Natural killer cell (primary cell): ENCODE measurements at regions not wholly inside any gene's neighbourhood (a gene's known extent, or its start where the extent isn't known, plus 50 kb on each side); places are given as distances from the start of the nearest gene placed in this dataset.

Source experiments
- ATAC-seq, 3 donors: fragments of 150-1000 bp in 2 of 3; fragments of 200-7000 bp in 1 of 3; cut with Tn5 transposase; 1 replicate in 1 of 3; 2 replicates in 2 of 3; pipeline ENCODE4 v1.10.0; 2021; ENCODE audit warnings: mild to moderate bottlenecking in 2 of 3, moderate library complexity in 2 of 3
- DNase-seq, 2 donors: peaks; one replicate each; pipeline versions ENCODE4 v3.0.0 to v3.0.0-alpha.2; 2013 to 2021; ENCODE audit warnings: mixed read lengths in 1 of 2
- H3K27ac ChIP-seq: one replicate; pipeline ENCODE4 v1.5.1; 2013; ENCODE audit warnings: mild to moderate bottlenecking, low read length
- H3K27me3 ChIP-seq: one replicate; pipeline ENCODE4 v1.6.1; 2013; ENCODE audit warnings: low read length; ENCODE audit not compliant: control insufficient read depth, insufficient read depth
- H3K36me3 ChIP-seq: one replicate; pipeline ENCODE4 v1.6.1; 2013; ENCODE audit warnings: low read length; ENCODE audit not compliant: control insufficient read depth, insufficient read depth
- H3K4me1 ChIP-seq: one replicate; pipeline ENCODE4 v1.6.1; 2013; ENCODE audit warnings: low read length; ENCODE audit not compliant: control insufficient read depth, insufficient read depth
- H3K4me3 ChIP-seq: one replicate; pipeline ENCODE4 v1.5.1; 2013; ENCODE audit warnings: low read length
- H3K9me3 ChIP-seq: one replicate; pipeline ENCODE4 v1.6.1; 2013; ENCODE audit warnings: low read length; ENCODE audit not compliant: control insufficient read depth, insufficient read depth
- H3K27ac Mint-ChIP-seq, 2 donors: one replicate each; pipeline ENCODE4 v1.8.0; 2022; ENCODE audit warnings: mild to moderate bottlenecking in 2 of 2, mixed read lengths in 2 of 2, moderate library complexity in 1 of 2
- H3K27me3 Mint-ChIP-seq, 2 donors: one replicate each; pipeline ENCODE4 v1.8.0; 2022; ENCODE audit warnings: low read depth in 2 of 2, mixed read lengths in 2 of 2
- H3K36me3 Mint-ChIP-seq: one replicate; pipeline ENCODE4 v1.8.0; 2022; ENCODE audit warnings: mixed read lengths
- H3K4me1 Mint-ChIP-seq, 2 donors: one replicate each; pipeline ENCODE4 v1.8.0; 2022; ENCODE audit warnings: mixed read lengths in 2 of 2
- H3K4me3 Mint-ChIP-seq: one replicate; pipeline ENCODE4 v1.8.0; 2022; ENCODE audit warnings: mild to moderate bottlenecking, moderate library complexity, mixed read lengths
- H3K9me3 Mint-ChIP-seq, 2 donors: one replicate each; pipeline ENCODE4 v1.8.0; 2022; ENCODE audit warnings: mixed read lengths in 2 of 2
- CTCF ChIP-seq: fragments of 200-600 bp; IDR thresholded peaks from one replicate; pipeline ENCODE4 v1.8.0; 2022; ENCODE audit warnings: antibody characterized with exemption
- whole genome bisulfite sequencing: methylation state at CpG from one replicate; pipeline ENCODE4 v1.1.7; 2013; ENCODE audit warnings: missing lambda C conversion rate; ENCODE audit not compliant: insufficient coverage; 5-methylcytosine and 5-hydroxymethylcytosine counted together
- intact Hi-C: fragments of 100-400 bp; cut with micrococcal nuclease; formaldehyde crosslinking; loops from one replicate; pipeline ENCODE4 v1.14.2; 2022

GRCh38 chr5:143674469-143674786 is 137.5 kb upstream of the HMHB1 start:
- intact Hi-C loops = no loop called here
- no peak overlapping the region for H3K27ac ChIP-seq

GRCh38 chr5:143673676-143674468 is 138.1 kb upstream of the HMHB1 start:
- WGBS = 83% methylated on average over 1 of the region's 3 CpGs
- Histone ChIP-seq H3K36me3 (no peaks in the 10 kb centered on the region), H3K9me3 (peaks cover 3% of the 10 kb centered on the region), H3K27me3 (no peaks in the 10 kb centered on the region), H3K27ac (no peak overlapping the region), H3K4me1 (no peaks in the 10 kb centered on the region), H3K4me3 (no peak overlapping the region)
- peaks cover 0 to 10% of the 10 kb centered on the region in 2 donors for H3K27me3 Mint-ChIP-seq
- TF ChIP-seq CTCF = no peak
- ATAC-seq (no peak), DNase-seq (no peak)
- H3K4me3 Mint-ChIP-seq = no peak overlapping the region
- peaks cover 8% of the 10 kb centered on the region for H3K36me3 Mint-ChIP-seq
- intact Hi-C loops = no loop called here
- peaks cover 0 to 2% of the 10 kb centered on the region in 2 donors for H3K9me3 Mint-ChIP-seq
- no peak overlapping the region for H3K27ac Mint-ChIP-seq
- no peaks in the 10 kb centered on the region for H3K4me1 Mint-ChIP-seq

More at GRCh38 chr5:143674469-143674786, 137.5 kb upstream of the HMHB1 start:
- no peak overlapping the region for H3K4me3 Mint-ChIP-seq
- peaks cover 8% of the 10 kb centered on the region for H3K36me3 Mint-ChIP-seq
- peaks cover 0 to 2% of the 10 kb centered on the region in 2 donors for H3K9me3 Mint-ChIP-seq
- no peak for DNase-seq
- WGBS = 100% methylated on average over 2 of the region's 2 CpGs
- Histone ChIP-seq H3K4me3 (no peak overlapping the region), H3K4me1 (no peaks in the 10 kb centered on the region), H3K27me3 (no peaks in the 10 kb centered on the region), H3K36me3 (no peaks in the 10 kb centered on the region), H3K9me3 (peaks cover 3% of the 10 kb centered on the region)
- H3K27me3 Mint-ChIP-seq = peaks cover 0 to 10% of the 10 kb centered on the region in 2 donors
- no peak for ATAC-seq
- no peaks in the 10 kb centered on the region for H3K4me1 Mint-ChIP-seq
- H3K27ac Mint-ChIP-seq = no peak overlapping the region
- no peak for TF ChIP-seq CTCF

- H3K4me3 Mint-ChIP-seq = no peak overlapping the region
- peaks cover 3% of the 10 kb centered on the region for H3K9me3 ChIP-seq
- H3K27ac Mint-ChIP-seq = no peak overlapping the region
- no peaks in the 10 kb centered on the region for H3K27me3 ChIP-seq
- intact Hi-C loops = no loop called here
- no peak for TF ChIP-seq CTCF
- no peak overlapping the region for H3K27ac ChIP-seq
- H3K4me1 Mint-ChIP-seq = no peaks in the 10 kb centered on the region
- ATAC-seq = no peak
- no peak overlapping the region for H3K4me3 ChIP-seq
- H3K9me3 Mint-ChIP-seq = peaks cover 0 to 2% of the 10 kb centered on the region in 2 donors
- H3K27me3 Mint-ChIP-seq = peaks cover 0 to 10% of the 10 kb centered on the region in 2 donors
- no peaks in the 10 kb centered on the region for H3K4me1 ChIP-seq
- peaks cover 8% of the 10 kb centered on the region for H3K36me3 Mint-ChIP-seq
- H3K36me3 ChIP-seq = no peaks in the 10 kb centered on the region
- DNase-seq = no peak
These were observed 139.2 kb upstream of the HMHB1 start for GRCh38 chr5:143672806-143673205.
